ENCODE measurements at regions not wholly inside any gene's neighbourhood (a gene's known extent, or its start where the extent isn't known, plus 50 kb on each side); places are given as distances from the start of the nearest gene placed in this dataset.

- TF ChIP-seq CTCF (optimal IDR thresholded peaks at IDR 0.05 in 1 of 3, IDR thresholded peaks at IDR 0.05 in 1 of 3, conservative IDR thresholded peaks at IDR 0.05 in 1 of 3; ENCODE audit: extremely low read depth in 1 of 3, insufficient read depth in 2 of 3, low read length in 3 of 3) (no peak), EZH2 (IDR thresholded peaks at IDR 0.05; ENCODE audit: low read length) (no peak)
Observed at GRCh38 chr4:62510228-62510627, 1310.1 kb downstream of the ADGRL3 start.

All from keratinocyte (primary cell).